Spleen (tissue), 11 donors: ENCODE measurements at regions not wholly inside any gene's neighbourhood (a gene's known extent, or its start where the extent isn't known, plus 50 kb on each side); places are given as distances from the start of the nearest gene placed in this dataset.

Experiments
- DNase-seq: peaks from one replicate; pipeline ENCODE4 v3.0.0-alpha.2; 2020
- H3K27ac ChIP-seq, 8 donors: fragments of 200-600 bp; sonication (generic) in 7 of 8; 1 replicate in 4 of 8; 2 replicates in 4 of 8; pipeline versions ENCODE4 v1.5.0 to v1.8.0; 2016 to 2021; ENCODE audit warnings: inconsistent platforms in 4 of 8, mild to moderate bottlenecking in 4 of 8, moderate library complexity in 1 of 8
- H3K27me3 ChIP-seq, 7 donors: fragments of 200-600 bp; sonication (generic) in 6 of 7; replicated peaks in 1 of 7; 1 replicate in 4 of 7; 2 replicates in 3 of 7; pipeline versions ENCODE4 v1.5.0 to v1.8.0; 2016 to 2021; ENCODE audit warnings: inconsistent platforms in 3 of 7, mild to moderate bottlenecking in 1 of 7
- H3K36me3 ChIP-seq, 6 donors: fragments of 200-600 bp; sonication (generic) in 5 of 6; 1 replicate in 4 of 6; 2 replicates in 2 of 6; pipeline versions ENCODE4 v1.5.0 to v1.8.0; 2016 to 2021; ENCODE audit warnings: inconsistent platforms in 2 of 6
- H3K4me1 ChIP-seq, 6 donors: fragments of 200-600 bp; sonication (generic) in 5 of 6; 1 replicate in 3 of 6; 2 replicates in 3 of 6; pipeline versions ENCODE4 v1.5.0 to v1.8.0; 2016 to 2021; ENCODE audit warnings: inconsistent platforms in 3 of 6
- H3K4me3 ChIP-seq, 8 donors: fragments of 200-600 bp; sonication (generic) in 7 of 8; 1 replicate in 4 of 8; 2 replicates in 4 of 8; pipeline versions ENCODE4 v1.5.0 to v1.8.0; 2016 to 2021; ENCODE audit warnings: inconsistent platforms in 4 of 8, mild to moderate bottlenecking in 4 of 8, moderate library complexity in 2 of 8
- H3K9me3 ChIP-seq, 8 donors: fragments of 200-600 bp; sonication (generic) in 7 of 8; 1 replicate in 4 of 8; 2 replicates in 4 of 8; pipeline versions ENCODE4 v1.5.0 to v1.8.0; 2016 to 2021; ENCODE audit warnings: inconsistent platforms in 4 of 8
- POLR2A ChIP-seq, 3 donors: fragments of 450-650 bp; IDR thresholded peaks; one replicate each; pipeline ENCODE4 v1.5.1; 2017; ENCODE audit warnings: antibody characterized with exemption in 3 of 3, mild to moderate bottlenecking in 1 of 3
- POLR2AphosphoS5 ChIP-seq, 3 donors: sonication (generic); formaldehyde crosslinking; IDR thresholded peaks; one replicate each; pipeline ENCODE4 v1.5.1; 2017; ENCODE audit warnings: antibody characterized with exemption in 3 of 3
- WGBS, 5 donors: extraction: QIAGEN DNeasy Blood & Tissue Kit in 3 of 5; methylation state at CpG; one replicate each; pipeline versions ENCODE4 v1.1.5 to v1.1.7; 2013 to 2018; 5-methylcytosine and 5-hydroxymethylcytosine counted together
- intact Hi-C: fragments of 100-400 bp; cut with DNase I; formaldehyde crosslinking; loops from one replicate; pipeline ENCODE4 v1.15.0; 2023; ENCODE audit warnings: low total_unique reads
- TF ChIP-seq, protein P1 (sequence below), 11 experiments: fragments of 200-600 bp in 7 of 11; fragments of 450-650 bp in 4 of 11; sonication (generic) in 4 of 11; IDR thresholded peaks in 8 of 11; conservative IDR thresholded peaks in 3 of 11; 1 replicate in 7 of 11; 2 replicates in 4 of 11; pipeline versions ENCODE4 v1.4.0 to v1.8.0; 2016 to 2021; ENCODE audit warnings: antibody characterized with exemption in 11 of 11, inconsistent platforms in 4 of 11, mild to moderate bottlenecking in 1 of 11
- donor health status: healthy with polysubstance abuse.
- donor health status: DM: no; HTN: no; CAD: no; lungs with moderate emphysema.
- donor health status: DM: no; HTN: no; CAD: no.
- donor health status: Bipolar disorder and iron deficiency.
- donor health status: healthy.
- donor health status: DM: no; HTN: no; CAD: no.
- donor health status: DM: yes; HTN: yes; CAD: no.

DNA sequence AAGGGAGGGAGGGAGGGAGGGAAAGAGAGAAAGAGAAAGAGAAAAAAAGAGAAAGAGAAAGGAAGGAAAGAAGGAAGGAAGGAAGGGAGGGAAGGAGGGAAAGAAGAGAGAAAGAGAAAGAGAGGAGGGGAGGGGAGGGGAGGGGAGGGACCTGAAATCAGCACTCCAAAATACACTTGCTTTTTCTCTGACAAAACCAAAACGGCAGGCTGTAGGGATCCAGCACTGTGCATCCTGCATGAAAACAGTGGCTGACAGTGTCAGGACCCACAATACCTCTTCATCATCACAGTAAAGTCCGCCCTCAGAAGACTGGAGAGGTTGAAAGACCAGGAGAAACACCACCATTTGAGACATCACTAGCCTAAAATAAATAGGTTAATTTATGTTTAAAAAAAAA, 156.0 kb upstream of the SOD1 start:
- H3K9me3 ChIP-seq, result no peaks in the 10 kb centered on the region
- H3K27me3 ChIP-seq, result no peaks in the 10 kb centered on the region
- 72 to 90% (median 85%) methylated on average over 2 of the region's 2 CpGs for WGBS, 5 donors
- TF ChIP-seq, protein P1, sequence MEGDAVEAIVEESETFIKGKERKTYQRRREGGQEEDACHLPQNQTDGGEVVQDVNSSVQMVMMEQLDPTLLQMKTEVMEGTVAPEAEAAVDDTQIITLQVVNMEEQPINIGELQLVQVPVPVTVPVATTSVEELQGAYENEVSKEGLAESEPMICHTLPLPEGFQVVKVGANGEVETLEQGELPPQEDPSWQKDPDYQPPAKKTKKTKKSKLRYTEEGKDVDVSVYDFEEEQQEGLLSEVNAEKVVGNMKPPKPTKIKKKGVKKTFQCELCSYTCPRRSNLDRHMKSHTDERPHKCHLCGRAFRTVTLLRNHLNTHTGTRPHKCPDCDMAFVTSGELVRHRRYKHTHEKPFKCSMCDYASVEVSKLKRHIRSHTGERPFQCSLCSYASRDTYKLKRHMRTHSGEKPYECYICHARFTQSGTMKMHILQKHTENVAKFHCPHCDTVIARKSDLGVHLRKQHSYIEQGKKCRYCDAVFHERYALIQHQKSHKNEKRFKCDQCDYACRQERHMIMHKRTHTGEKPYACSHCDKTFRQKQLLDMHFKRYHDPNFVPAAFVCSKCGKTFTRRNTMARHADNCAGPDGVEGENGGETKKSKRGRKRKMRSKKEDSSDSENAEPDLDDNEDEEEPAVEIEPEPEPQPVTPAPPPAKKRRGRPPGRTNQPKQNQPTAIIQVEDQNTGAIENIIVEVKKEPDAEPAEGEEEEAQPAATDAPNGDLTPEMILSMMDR (IDR thresholded peaks at IDR 0.05 in 8 of 11, conservative IDR thresholded peaks at IDR 0.05 in 3 of 11), result no peak
- no peak for TF ChIP-seq POLR2AphosphoS5 (IDR thresholded peaks at IDR 0.05)
- TF ChIP-seq POLR2A (IDR thresholded peaks at IDR 0.05), result no peak
- H3K4me1 ChIP-seq, result peaks cover 0 to 9% (median 2%) of the 10 kb centered on the region in 6 donors
- H3K36me3 ChIP-seq, result no peaks in the 10 kb centered on the region
- H3K4me3 ChIP-seq, result no peak overlapping the region
- no peak overlapping the region for H3K27ac ChIP-seq
- intact Hi-C loops, result no loop called here
- no peak for DNase-seq

DNA sequence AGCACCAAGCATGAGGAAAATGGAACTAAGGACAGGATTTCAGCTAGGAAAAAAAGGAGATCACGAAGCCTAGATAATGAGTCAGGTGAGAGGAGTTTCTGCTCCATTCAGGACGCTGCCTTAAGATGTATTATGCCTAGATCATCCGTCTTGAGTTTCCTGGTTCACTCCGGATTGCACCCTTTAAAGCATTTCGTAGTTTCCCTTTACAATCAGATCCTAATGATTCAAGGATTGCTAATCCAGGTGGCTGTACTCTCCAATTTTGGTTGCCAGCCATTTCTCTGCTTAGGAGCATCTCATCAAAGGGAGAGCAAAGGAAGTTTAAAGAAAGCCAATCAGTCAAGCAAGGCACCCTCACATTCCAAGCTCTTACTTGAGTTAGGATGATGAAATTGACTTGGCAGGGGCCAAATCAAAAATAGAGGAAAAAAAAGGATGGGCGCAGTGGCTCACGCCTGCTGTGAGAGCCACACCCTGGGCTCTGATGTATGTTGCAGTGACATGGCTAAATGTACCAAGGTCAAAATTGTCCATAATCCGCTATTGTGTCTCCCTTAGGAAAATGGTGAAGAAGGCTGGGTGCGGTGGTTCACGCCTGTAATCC, 156.9 kb upstream of the SOD1 start:
- Histone ChIP-seq H3K27ac (no peak overlapping the region), H3K4me3 (no peak overlapping the region), H3K27me3 (no peaks in the 10 kb centered on the region), H3K4me1 (peaks cover 0 to 9% (median 2%) of the 10 kb centered on the region in 6 donors), H3K36me3 (no peaks in the 10 kb centered on the region), H3K9me3 (no peaks in the 10 kb centered on the region)
- intact Hi-C loops, result no loop called here
- no peak for DNase-seq
- TF ChIP-seq POLR2A (IDR thresholded peaks at IDR 0.05), result no peak
- no peak for TF ChIP-seq POLR2AphosphoS5 (IDR thresholded peaks at IDR 0.05)
- TF ChIP-seq, protein P1 (IDR thresholded peaks at IDR 0.05 in 8 of 11, conservative IDR thresholded peaks at IDR 0.05 in 3 of 11), result no peak
- WGBS, 5 donors, result 85 to 92% (median 87%) methylated on average over 10 of the region's 10 CpGs

DNA sequence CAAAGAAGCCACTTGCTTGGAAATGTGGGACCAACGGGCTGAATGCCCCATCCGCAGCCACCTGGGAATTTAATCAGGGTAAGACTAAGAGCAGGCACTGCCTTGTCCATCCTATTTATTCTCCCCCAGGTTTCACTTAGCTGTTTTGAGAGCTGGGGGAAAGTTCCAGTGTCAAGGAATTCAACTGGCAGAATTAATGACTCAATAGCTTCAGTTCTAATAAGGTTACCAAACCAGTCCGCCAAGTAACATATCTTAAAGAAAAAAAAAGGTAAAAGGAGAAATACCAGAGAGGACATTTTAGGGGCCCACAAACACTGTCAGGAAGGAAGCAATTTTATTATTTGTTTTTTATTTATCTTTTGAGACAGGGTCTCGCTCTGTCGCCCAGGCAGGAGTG, 157.6 kb upstream of the SOD1 start:
- intact Hi-C loops, result no loop called here
- no peak overlapping the region for H3K4me3 ChIP-seq
- H3K27ac ChIP-seq, result no peak overlapping the region
- WGBS, 5 donors, result 89 to 97% (median 91%) methylated on average over 5 of the region's 5 CpGs
- peaks cover 0 to 8% (median 2%) of the 10 kb centered on the region in 6 donors for H3K4me1 ChIP-seq
- DNase-seq, result no peak
- no peaks in the 10 kb centered on the region for H3K9me3 ChIP-seq
- H3K27me3 ChIP-seq, result no peaks in the 10 kb centered on the region
- no peaks in the 10 kb centered on the region for H3K36me3 ChIP-seq
- TF ChIP-seq POLR2AphosphoS5 (IDR thresholded peaks at IDR 0.05) (no peak), POLR2A (IDR thresholded peaks at IDR 0.05) (no peak)
- TF ChIP-seq, protein P1 (IDR thresholded peaks at IDR 0.05 in 8 of 11, conservative IDR thresholded peaks at IDR 0.05 in 3 of 11), result no peak

DNA sequence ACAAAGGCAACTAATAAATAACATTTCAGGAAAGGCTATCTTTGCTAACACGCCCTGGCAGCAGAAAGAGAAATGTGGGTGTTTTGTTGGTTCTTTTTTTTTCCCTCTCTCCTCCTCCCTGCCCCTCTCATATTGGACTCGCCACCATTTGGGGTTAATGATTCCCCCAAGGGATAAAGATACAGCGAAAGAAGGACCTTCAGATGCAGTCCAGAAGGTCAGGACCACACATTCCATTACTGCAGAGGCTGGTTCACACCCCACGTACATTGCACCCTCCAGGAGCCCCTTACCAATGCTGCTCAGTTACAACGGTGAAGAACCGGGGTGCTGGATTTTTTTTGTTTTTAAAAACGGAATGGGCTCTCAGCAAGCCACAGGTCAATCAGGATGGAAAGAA, 156.9 kb upstream of the TIAM1 start:
- Histone ChIP-seq H3K36me3 (no peaks in the 10 kb centered on the region), H3K27me3 (no peaks in the 10 kb centered on the region), H3K9me3 (no peaks in the 10 kb centered on the region), H3K4me3 (no peak overlapping the region), H3K4me1 (no peaks in the 10 kb centered on the region), H3K27ac (no peak overlapping the region)
- 85 to 92% (median 89%) methylated on average over 7 of the region's 7 CpGs for WGBS, 5 donors
- intact Hi-C loops, result no loop called here
- no peak for DNase-seq
- no peak for TF ChIP-seq POLR2AphosphoS5 (IDR thresholded peaks at IDR 0.05)
- TF ChIP-seq, protein P1 (IDR thresholded peaks at IDR 0.05 in 8 of 11, conservative IDR thresholded peaks at IDR 0.05 in 3 of 11), result no peak
